ENCODE measurements at regions not wholly inside any gene's neighbourhood (a gene's known extent, or its start where the extent isn't known, plus 50 kb on each side); places are given as distances from the start of the nearest gene placed in this dataset.

DNA sequence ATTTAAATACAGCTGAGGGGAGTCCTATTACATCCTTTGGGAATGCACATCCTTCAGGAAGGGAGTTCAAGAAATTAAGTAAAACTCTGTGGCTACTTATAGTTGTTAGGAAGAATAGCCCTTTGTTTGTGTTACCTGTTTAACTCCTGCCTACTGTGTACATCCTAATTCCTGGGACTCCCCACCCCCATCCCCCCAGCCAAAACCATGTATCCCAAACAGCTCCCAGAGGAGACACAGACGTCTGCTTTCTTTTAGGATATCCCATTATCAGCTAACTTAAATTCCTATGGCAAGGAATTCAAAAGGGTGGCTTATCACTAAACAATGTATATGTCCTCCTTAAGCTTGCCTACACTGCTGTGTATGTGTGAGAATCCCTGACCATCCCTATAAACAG lies 581.7 kb downstream of the DIPK2A start:
- TF ChIP-seq, protein P1, sequence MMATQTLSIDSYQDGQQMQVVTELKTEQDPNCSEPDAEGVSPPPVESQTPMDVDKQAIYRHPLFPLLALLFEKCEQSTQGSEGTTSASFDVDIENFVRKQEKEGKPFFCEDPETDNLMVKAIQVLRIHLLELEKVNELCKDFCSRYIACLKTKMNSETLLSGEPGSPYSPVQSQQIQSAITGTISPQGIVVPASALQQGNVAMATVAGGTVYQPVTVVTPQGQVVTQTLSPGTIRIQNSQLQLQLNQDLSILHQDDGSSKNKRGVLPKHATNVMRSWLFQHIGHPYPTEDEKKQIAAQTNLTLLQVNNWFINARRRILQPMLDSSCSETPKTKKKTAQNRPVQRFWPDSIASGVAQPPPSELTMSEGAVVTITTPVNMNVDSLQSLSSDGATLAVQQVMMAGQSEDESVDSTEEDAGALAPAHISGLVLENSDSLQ (IDR thresholded peaks at IDR 0.05) = no peak
- no peak for TF ChIP-seq NFRKB (IDR thresholded peaks at IDR 0.05)
- no peak for TF ChIP-seq SP1 (IDR thresholded peaks at IDR 0.05)
- no peak for TF ChIP-seq BHLHE40 (IDR thresholded peaks at IDR 0.05; ENCODE audit: borderline replicate concordance)
- TF ChIP-seq HDGF (IDR thresholded peaks at IDR 0.05; ENCODE audit: borderline replicate concordance) = no peak
- TF ChIP-seq CTBP1 (IDR thresholded peaks at IDR 0.05; ENCODE audit: borderline replicate concordance) = no peak
- TF ChIP-seq ARNT (IDR thresholded peaks at IDR 0.05) = no peak
